Stimulated activated CD8-positive, alpha-beta memory T cell treated with anti-CD3 and anti-CD28 coated beads, Interleukin-4, amount 100 ng/mL, for 24 hours (primary cell): ENCODE measurements at regions not wholly inside any gene's neighbourhood (a gene's known extent, or its start where the extent isn't known, plus 50 kb on each side); places are given as distances from the start of the nearest gene placed in this dataset.
"Not testable (repeated sequence)": the region's sequence is repeated elsewhere in the genome, so short reads cannot be mapped to it uniquely, and the experiment has no call there.

Experiments used
- DNase-seq: peaks from one replicate; pipeline ENCODE4 v3.0.0-alpha.2; 2020; ENCODE audit warnings: low read depth

GRCh38 chr1:208717525-208717924, 473.3 kb upstream of the PLXNA2 start:
- no peak for DNase-seq

GRCh38 chr1:208722592-208722991, 478.4 kb upstream of the PLXNA2 start:
- DNase-seq, result no peak

GRCh38 chr1:208724079-208724478, 479.9 kb upstream of the PLXNA2 start:
- no peak for DNase-seq

- no peak for DNase-seq
These were observed 484.6 kb upstream of the PLXNA2 start for GRCh38 chr1:208728815-208729214.

- DNase-seq, result no peak
These were observed 488.0 kb upstream of the PLXNA2 start for GRCh38 chr1:208731981-208732821.

GRCh38 chr1:208737161-208737560, 493.0 kb upstream of the PLXNA2 start:
- no peak for DNase-seq

- no peak for DNase-seq
These were observed 493.7 kb upstream of the PLXNA2 start for GRCh38 chr1:208737922-208738321.

- not testable (repeated sequence) for DNase-seq
These were observed 495.5 kb upstream of the PLXNA2 start for GRCh38 chr1:208739636-208740035.

- DNase-seq, result no peak
These were observed 497.1 kb upstream of the PLXNA2 start for GRCh38 chr1:208741296-208741695.

- DNase-seq, result no peak
These were observed 499.2 kb upstream of the PLXNA2 start for GRCh38 chr1:208743361-208743760.

- no peak for DNase-seq
These were observed 503.8 kb upstream of the PLXNA2 start for GRCh38 chr1:208747979-208748378.

- no peak for DNase-seq
These were observed 504.4 kb upstream of the PLXNA2 start for GRCh38 chr1:208748387-208749165.

- no peak for DNase-seq
These were observed 512.3 kb upstream of the PLXNA2 start for GRCh38 chr1:208756339-208756981.

- no peak for DNase-seq
These were observed 513.7 kb upstream of the PLXNA2 start for GRCh38 chr1:208757846-208758245.

GRCh38 chr1:208759255-208759654, 515.1 kb upstream of the PLXNA2 start:
- DNase-seq, result no peak

- DNase-seq, result no peak
These were observed 519.8 kb upstream of the PLXNA2 start for GRCh38 chr1:208763971-208764370.

GRCh38 chr1:208766832-208767231, 522.6 kb upstream of the PLXNA2 start:
- no peak for DNase-seq

- DNase-seq, result no peak
These were observed 523.6 kb upstream of the PLXNA2 start for GRCh38 chr1:208767816-208768215.

GRCh38 chr1:208772891-208773290, 528.7 kb upstream of the PLXNA2 start:
- no peak for DNase-seq

- no peak for DNase-seq
These were observed 531.7 kb upstream of the PLXNA2 start for GRCh38 chr1:208775841-208776240.

GRCh38 chr1:208778417-208778816, 534.2 kb upstream of the PLXNA2 start:
- DNase-seq, result no peak

GRCh38 chr1:208781391-208782045, 537.3 kb upstream of the PLXNA2 start:
- no peak for DNase-seq
